GM21786 (cell line): ENCODE measurements at regions not wholly inside any gene's neighbourhood (a gene's known extent, or its start where the extent isn't known, plus 50 kb on each side); places are given as distances from the start of the nearest gene placed in this dataset.

Experiments
- ATAC-seq: cut with Tn5 transposase; IDR thresholded peaks from one replicate; pipeline ENCODE4 v1.9.1; 2021; ENCODE audit not compliant: unreplicated experiment

GRCh38 chr6:113120582-113121285, 736.4 kb upstream of the MARCKS start:
- ATAC-seq, result no peak

DNA sequence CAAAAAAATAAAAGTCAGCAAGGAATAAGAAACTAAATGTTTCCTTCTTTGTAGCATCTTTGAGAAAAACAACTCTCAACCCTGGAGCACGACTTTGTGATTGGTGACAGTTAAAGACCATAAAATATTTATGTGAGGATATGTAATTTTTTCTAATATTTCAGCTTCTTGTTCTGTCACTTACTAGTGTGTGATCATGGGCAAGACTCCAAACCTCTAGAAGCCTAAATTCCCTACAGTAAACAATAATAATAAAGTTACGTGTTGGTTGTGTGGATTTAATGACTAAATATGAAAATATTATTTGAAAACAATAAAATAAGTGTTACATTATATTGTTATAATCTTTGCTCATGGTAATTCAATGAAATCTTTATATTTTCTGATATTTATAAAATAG, 735.6 kb upstream of the MARCKS start:
- no peak for ATAC-seq

DNA sequence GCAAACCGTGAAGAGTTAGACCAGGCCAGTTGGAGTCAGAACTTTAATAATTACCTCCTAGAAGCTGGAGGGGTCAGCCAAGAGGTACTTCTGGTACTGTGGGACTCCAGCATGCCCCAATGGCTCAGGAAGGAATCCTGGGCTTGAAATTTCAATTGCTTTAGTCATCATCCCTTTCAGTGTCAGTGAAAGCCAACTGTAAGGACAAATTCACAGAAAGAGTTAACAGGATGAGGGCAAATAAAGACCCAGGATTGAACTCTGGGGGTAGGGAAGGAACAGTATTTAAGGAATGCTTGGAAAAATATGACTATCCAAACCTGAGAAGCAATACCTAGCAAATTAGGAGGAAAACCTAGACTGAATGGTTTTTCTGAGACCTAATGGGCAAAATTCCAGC, 735.1 kb upstream of the MARCKS start:
- ATAC-seq, result no peak

DNA sequence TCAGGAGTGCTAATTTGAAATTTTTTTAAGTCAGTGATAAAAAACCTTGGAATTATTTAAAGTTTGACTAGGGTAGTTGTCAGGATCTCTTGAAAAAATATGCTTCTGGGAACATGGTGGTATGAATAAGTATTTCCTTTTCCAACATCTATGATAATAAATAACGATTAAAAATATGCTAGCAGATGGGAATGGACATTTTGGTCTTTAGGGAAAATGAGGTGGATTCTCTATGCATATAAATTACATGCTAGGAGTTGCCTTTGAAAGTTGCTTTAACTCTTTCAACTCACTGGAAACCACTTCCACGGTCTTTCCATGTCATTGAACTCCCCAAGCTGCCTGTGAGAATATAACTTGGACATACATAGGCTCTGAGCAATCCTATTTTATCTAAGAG, 731.5 kb upstream of the MARCKS start:
- no peak for ATAC-seq

DNA sequence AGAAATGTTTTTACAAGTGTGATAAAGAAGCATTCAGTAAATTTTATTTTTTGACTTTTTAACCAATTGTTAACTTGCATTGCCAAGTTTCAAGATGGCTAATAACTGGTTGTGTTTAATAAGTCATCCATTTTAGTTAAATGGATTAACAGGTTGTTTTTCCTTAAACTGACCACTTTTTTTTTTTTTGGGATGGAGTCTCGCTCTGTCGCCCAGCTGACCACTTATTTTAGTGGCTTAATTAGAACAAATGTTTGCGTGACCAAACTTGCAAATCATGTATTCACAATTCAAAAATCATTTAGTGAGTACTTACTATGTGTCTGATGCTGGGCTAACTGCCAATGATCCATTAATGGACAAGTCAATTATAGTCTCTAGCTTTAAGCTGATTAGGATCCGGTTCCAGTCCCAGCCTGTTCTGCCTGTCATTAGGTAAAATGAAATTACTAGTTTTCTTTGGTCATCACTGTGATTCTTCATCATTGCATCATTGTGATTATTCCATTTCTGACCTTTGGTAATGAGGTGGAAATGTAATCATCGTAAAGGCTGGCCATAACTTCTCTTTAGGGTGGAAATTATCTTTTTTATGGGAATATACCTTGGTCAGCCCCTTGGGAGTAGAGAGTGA, 729.2 kb upstream of the MARCKS start:
- ATAC-seq, result no peak

DNA sequence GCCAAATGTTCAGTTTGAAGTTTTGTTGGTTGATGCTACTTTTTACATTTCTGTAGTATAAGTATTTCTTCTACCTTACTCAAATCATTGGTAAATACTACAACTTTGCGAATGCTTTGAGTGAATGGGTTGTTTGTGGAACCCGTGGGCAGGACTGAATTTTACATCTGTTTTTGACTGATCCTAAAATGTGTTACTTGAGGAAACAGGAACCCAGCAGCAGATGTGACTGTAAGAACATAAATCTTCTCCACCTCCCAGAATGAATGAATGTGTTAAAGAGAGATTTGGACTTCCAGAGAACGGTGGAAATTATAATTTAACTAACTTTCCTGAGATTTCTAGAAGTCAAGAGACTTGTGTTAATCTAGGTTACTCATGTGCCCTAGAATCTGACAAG, 728.5 kb upstream of the MARCKS start:
- no peak for ATAC-seq

DNA sequence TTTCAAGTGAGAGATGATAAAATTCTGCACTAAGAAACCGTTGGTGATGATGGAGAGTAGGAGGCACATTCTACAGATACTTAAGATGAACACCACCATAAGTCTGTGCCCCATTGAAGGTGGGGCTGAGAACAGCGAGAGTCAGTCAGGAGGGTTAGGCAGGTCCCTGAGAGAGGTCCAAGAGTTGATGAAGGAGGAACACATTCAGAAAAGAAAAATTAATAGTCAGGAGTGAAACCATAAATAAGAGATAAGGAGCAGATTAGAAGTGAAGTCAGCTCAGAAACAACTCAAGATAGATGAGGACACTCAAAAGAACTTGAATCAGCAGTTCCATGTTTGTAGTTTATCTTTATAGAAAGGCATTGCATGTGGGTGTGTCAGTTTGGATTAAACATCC, 727.2 kb upstream of the MARCKS start:
- ATAC-seq, result no peak

- ATAC-seq, result no peak
Observed at GRCh38 chr6:113137426-113137825, 719.7 kb upstream of the MARCKS start.

GRCh38 chr6:113140721-113141120, 716.4 kb upstream of the MARCKS start:
- no peak for ATAC-seq

GRCh38 chr6:113141901-113142300, 715.2 kb upstream of the MARCKS start:
- ATAC-seq, result no peak

DNA sequence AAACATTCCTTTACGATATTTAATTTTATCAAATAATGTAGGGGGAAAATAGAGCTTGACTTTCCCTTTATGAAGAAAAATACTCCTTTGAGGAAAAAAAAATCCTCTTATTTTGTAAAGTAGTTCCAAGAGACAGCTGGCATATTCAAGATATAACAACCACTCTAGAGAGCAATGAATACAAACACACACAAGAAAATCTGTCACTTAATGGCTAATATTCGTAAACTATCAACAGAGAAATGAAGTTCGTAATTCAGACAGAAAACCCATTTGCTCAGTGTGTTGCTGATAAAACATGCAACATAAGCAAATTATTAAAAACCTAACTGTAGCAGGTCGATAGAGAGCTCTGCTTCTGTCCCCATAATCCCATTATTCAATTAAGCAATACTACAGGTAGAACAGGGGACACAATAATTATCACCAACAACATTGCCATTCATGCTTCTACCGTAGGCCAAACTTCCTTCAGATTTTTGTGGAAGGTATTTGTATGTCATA, 714.4 kb upstream of the MARCKS start:
- no peak for ATAC-seq

- ATAC-seq, result no peak
Observed at GRCh38 chr6:113143206-113143605, 713.9 kb upstream of the MARCKS start.

- ATAC-seq, result no peak
Observed at GRCh38 chr6:113144117-113144516, 713.0 kb upstream of the MARCKS start.

- ATAC-seq, result no peak
Observed at GRCh38 chr6:113146878-113147277, 710.3 kb upstream of the MARCKS start.

DNA sequence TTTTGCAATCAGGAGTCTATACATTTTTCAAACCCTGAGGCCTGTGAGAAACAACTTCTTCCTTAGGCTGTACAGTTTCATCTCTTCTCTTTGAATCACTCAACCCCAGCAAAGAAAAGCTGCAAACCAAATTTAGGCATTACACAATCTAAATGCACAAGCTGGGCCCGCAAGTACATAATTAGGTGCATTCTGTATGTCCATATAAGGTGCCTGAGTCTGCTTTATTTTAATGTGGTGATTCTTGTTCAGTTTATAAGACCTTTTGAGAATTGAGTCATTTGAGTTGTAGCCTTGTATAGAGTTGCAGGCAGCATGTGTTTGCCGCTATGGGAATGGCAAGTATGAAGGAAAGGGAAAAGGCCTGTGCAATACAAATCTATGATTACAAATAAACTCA, 709.6 kb upstream of the MARCKS start:
- no peak for ATAC-seq

GRCh38 chr6:113148566-113148965, 708.6 kb upstream of the MARCKS start:
- no peak for ATAC-seq

GRCh38 chr6:113149511-113149910, 707.6 kb upstream of the MARCKS start:
- no peak for ATAC-seq

- ATAC-seq, result no peak
Observed at GRCh38 chr6:113160306-113161017, 696.7 kb upstream of the MARCKS start.

GRCh38 chr6:113161018-113161315, 696.2 kb upstream of the MARCKS start:
- ATAC-seq, result no peak

- no peak for ATAC-seq
Observed at GRCh38 chr6:113162739-113163138, 694.4 kb upstream of the MARCKS start.

GRCh38 chr6:113168057-113168456, 689.1 kb upstream of the MARCKS start:
- no peak for ATAC-seq

GRCh38 chr6:113169484-113169883, 687.7 kb upstream of the MARCKS start:
- no peak for ATAC-seq
